CD4-positive, alpha-beta T cell treated with Interferon gamma for 1 hour (primary cell): ENCODE measurements at regions not wholly inside any gene's neighbourhood (a gene's known extent, or its start where the extent isn't known, plus 50 kb on each side); places are given as distances from the start of the nearest gene placed in this dataset.
"Not testable (repeated sequence)": the region's sequence is repeated elsewhere in the genome, so short reads cannot be mapped to it uniquely, and the experiment has no call there.

ENCODE experiments used
- DNase-seq: peaks from one replicate; pipeline ENCODE4 v3.0.0-alpha.2; 2020

- DNase-seq = no peak
Measured at GRCh38 chr6:81962198-81962597, 209.7 kb upstream of the TENT5A start.

- DNase-seq = no peak
Measured at GRCh38 chr6:81950877-81951276, 198.4 kb upstream of the TENT5A start.

GRCh38 chr6:81948861-81949260, 196.4 kb upstream of the TENT5A start:
- DNase-seq = no peak

GRCh38 chr6:81948196-81948595, 195.7 kb upstream of the TENT5A start:
- not testable (repeated sequence) for DNase-seq

GRCh38 chr6:81944661-81945060, 192.2 kb upstream of the TENT5A start:
- no peak for DNase-seq

- DNase-seq = not testable (repeated sequence)
Measured at GRCh38 chr6:81942842-81943241, 190.4 kb upstream of the TENT5A start.

- DNase-seq = no peak
Measured at GRCh38 chr6:81942067-81942370, 189.5 kb upstream of the TENT5A start.

- DNase-seq = no peak
Measured at GRCh38 chr6:81940451-81940985, 188.0 kb upstream of the TENT5A start.

- DNase-seq = no peak
Measured at GRCh38 chr6:81939766-81940165, 187.3 kb upstream of the TENT5A start.

GRCh38 chr6:81938991-81939732, 186.7 kb upstream of the TENT5A start:
- no peak for DNase-seq

GRCh38 chr6:81938014-81938856, 185.8 kb upstream of the TENT5A start:
- no peak for DNase-seq

- DNase-seq = no peak
Measured at GRCh38 chr6:81937296-81937937, 184.9 kb upstream of the TENT5A start.

GRCh38 chr6:81934936-81935335, 182.5 kb upstream of the TENT5A start:
- no peak for DNase-seq

GRCh38 chr6:81933608-81934051, 181.1 kb upstream of the TENT5A start:
- no peak for DNase-seq

- no peak for DNase-seq
Measured at GRCh38 chr6:81933089-81933488, 180.6 kb upstream of the TENT5A start.

- DNase-seq = not testable (repeated sequence)
Measured at GRCh38 chr6:81932448-81932847, 180.0 kb upstream of the TENT5A start.

- DNase-seq = no peak
Measured at GRCh38 chr6:81929828-81930227, 177.3 kb upstream of the TENT5A start.

GRCh38 chr6:81925201-81925600, 172.7 kb upstream of the TENT5A start:
- DNase-seq = no peak

- DNase-seq = no peak
Measured at GRCh38 chr6:81909981-81910900, 157.8 kb upstream of the TENT5A start.

- DNase-seq = no peak
Measured at GRCh38 chr6:81909162-81909561, 156.7 kb upstream of the TENT5A start.

GRCh38 chr6:81906709-81907204, 154.3 kb upstream of the TENT5A start:
- no peak for DNase-seq

GRCh38 chr6:81906041-81906440, 153.6 kb upstream of the TENT5A start:
- no peak for DNase-seq
